NT2/D1 (cell line): ENCODE measurements at regions not wholly inside any gene's neighbourhood (a gene's known extent, or its start where the extent isn't known, plus 50 kb on each side); places are given as distances from the start of the nearest gene placed in this dataset.

Experiments
- SUZ12 ChIP-seq: IDR thresholded peaks from 2 replicates; pipeline ENCODE4 v1.6.1; 2011; ENCODE audit not compliant: insufficient read length, insufficient read depth; ENCODE audit errors: extremely low read depth
- YY1 ChIP-seq: IDR thresholded peaks from 2 replicates; pipeline ENCODE4 v1.6.1; 2011; ENCODE audit not compliant: insufficient read length, insufficient read depth

GRCh38 chr5:3217114-3217513 lies 378.5 kb upstream of the IRX1 start:
- no peak for TF ChIP-seq SUZ12
- TF ChIP-seq YY1: no peak
